Astrocyte of the spinal cord (primary cell): ENCODE measurements at regions not wholly inside any gene's neighbourhood (a gene's known extent, or its start where the extent isn't known, plus 50 kb on each side); places are given as distances from the start of the nearest gene placed in this dataset.

Experiments used
- DNase-seq: peaks from one replicate; pipeline ENCODE4 v3.0.0; 2011; ENCODE audit warnings: low read depth, low spot score
- H3K4me3 ChIP-seq: 2 replicates; pipeline ENCODE4 v1.5.1; 2011; ENCODE audit warnings: low read depth, mild to moderate bottlenecking, low read length, moderate library complexity
- CTCF ChIP-seq: IDR thresholded peaks from 2 replicates; pipeline ENCODE4 v1.5.1; 2012; ENCODE audit warnings: low read depth, mild to moderate bottlenecking, low read length, inconsistent platforms
- in situ Hi-C: cut with HindIII; loops from 2 replicates; pipeline ENCODE4 v1.10.0; 2017; ENCODE audit warnings: low sequenced_read_pairs

- in situ Hi-C loops, result no loop called here
- no peak for TF ChIP-seq CTCF
- H3K4me3 ChIP-seq, result no peak overlapping the region
- no peak for DNase-seq
These were observed 405.4 kb downstream of the SHANK2 start for GRCh38 chr11:70846781-70847655.

GRCh38 chr11:70848243-70848750 lies 404.1 kb downstream of the SHANK2 start:
- DNase-seq, result no peak
- in situ Hi-C loops, result no loop called here
- TF ChIP-seq CTCF, result no peak
- H3K4me3 ChIP-seq, result no peak overlapping the region

- in situ Hi-C loops, result no loop called here
- no peak for TF ChIP-seq CTCF
- no peak overlapping the region for H3K4me3 ChIP-seq
- DNase-seq, result no peak
These were observed 403.3 kb downstream of the SHANK2 start for GRCh38 chr11:70849031-70849430.

GRCh38 chr11:70851308-70851707 lies 401.1 kb downstream of the SHANK2 start:
- in situ Hi-C loops, result no loop called here
- no peak overlapping the region for H3K4me3 ChIP-seq
- no peak for DNase-seq
- no peak for TF ChIP-seq CTCF

- TF ChIP-seq CTCF, result no peak
- no peak overlapping the region for H3K4me3 ChIP-seq
- in situ Hi-C loops, result no loop called here
- no peak for DNase-seq
These were observed 400.5 kb downstream of the SHANK2 start for GRCh38 chr11:70851907-70852306.

GRCh38 chr11:70853068-70853769 lies 399.2 kb downstream of the SHANK2 start:
- no peak for DNase-seq
- H3K4me3 ChIP-seq, result no peak overlapping the region
- in situ Hi-C loops, result no loop called here
- TF ChIP-seq CTCF, result no peak
